ENCODE measurements at regions not wholly inside any gene's neighbourhood (a gene's known extent, or its start where the extent isn't known, plus 50 kb on each side); places are given as distances from the start of the nearest gene placed in this dataset.

GRCh38 chr5:174159327-174160114, 114.0 kb downstream of the NSG2 start:
- Histone ChIP-seq H3K27ac (no peak overlapping the region), H3K4me1 (no peaks in the 10 kb centered on the region), H3K4me3 (no peak overlapping the region), H3F3A (ENCODE audit: low read depth) (no peaks in the 10 kb centered on the region), H3K4me2 (no peak overlapping the region), H2AFZ (replicated peaks) (no peak overlapping the region), H4K20me1 (ENCODE audit: low read depth) (no peaks in the 10 kb centered on the region), H3K27me3 (no peaks in the 10 kb centered on the region), H3K9ac (no peak overlapping the region), H3K79me2 (ENCODE audit: low read depth) (no peaks in the 10 kb centered on the region), H3K9me3 (ENCODE audit: low read depth) (no peaks in the 10 kb centered on the region), H3K36me3 (no peaks in the 10 kb centered on the region)
- Mint-ChIP-seq H3K4me3 (no peak overlapping the region), H3K27ac (no peak overlapping the region), H3K36me3 (peaks cover 1% of the 10 kb centered on the region), H3K4me1 (no peaks in the 10 kb centered on the region), H3K9me3 (peaks cover 3% of the 10 kb centered on the region), H3K27me3 (ENCODE audit: insufficient read depth, low read depth) (peaks cover 5% of the 10 kb centered on the region)
- TF ChIP-seq CTCF (IDR thresholded peaks at IDR 0.05) (no peak), EZH2 (IDR thresholded peaks at IDR 0.05) (no peak)
- DNase-seq (ENCODE audit: low spot score), result no peak

GRCh38 chr5:174165406-174165805, 119.9 kb downstream of the NSG2 start:
- H3K27ac Mint-ChIP-seq, result no peak overlapping the region
- no peak overlapping the region for H3K4me3 Mint-ChIP-seq
- H3K27me3 Mint-ChIP-seq (ENCODE audit: insufficient read depth, low read depth), result peaks cover 10% of the 10 kb centered on the region

GRCh38 chr5:174166231-174167079, 120.9 kb downstream of the NSG2 start:
- peaks cover 20% of the 10 kb centered on the region for H3K4me1 ChIP-seq
- no peak for TF ChIP-seq EZH2 (IDR thresholded peaks at IDR 0.05)
- no peak for TF ChIP-seq CTCF (IDR thresholded peaks at IDR 0.05)
- no peak for TF ChIP-seq EZH2phosphoT487 (IDR thresholded peaks at IDR 0.05)
- no peaks in the 10 kb centered on the region for H3K9me3 ChIP-seq (ENCODE audit: low read depth)
- no peaks in the 10 kb centered on the region for H3K79me2 ChIP-seq (ENCODE audit: low read depth)
- Mint-ChIP-seq H3K36me3 (no peaks in the 10 kb centered on the region), H3K27me3 (ENCODE audit: insufficient read depth, low read depth) (peaks cover 7% of the 10 kb centered on the region), H3K9me3 (peaks cover 7% of the 10 kb centered on the region), H3K4me1 (peaks cover 24% of the 10 kb centered on the region), H3K27ac (peak overlapping the region; percentile 43), H3K4me3 (no peak overlapping the region)
- peak overlapping the region; percentile 38 for H3K4me2 ChIP-seq
- no peak overlapping the region for H3K9ac ChIP-seq
- H4K20me1 ChIP-seq (ENCODE audit: low read depth), result no peaks in the 10 kb centered on the region
- peaks cover 25% of the 10 kb centered on the region for H3F3A ChIP-seq (ENCODE audit: low read depth)
- H3K27me3 ChIP-seq, result no peaks in the 10 kb centered on the region
- H3K36me3 ChIP-seq, result no peaks in the 10 kb centered on the region
- peak overlapping the region; percentile 43 for H2AFZ ChIP-seq (replicated peaks)
- no peak overlapping the region for H3K4me3 ChIP-seq
- peak overlapping the region; percentile 71 for H3K27ac ChIP-seq
- DNase-seq (ENCODE audit: low spot score), result peak; percentile 50

More at GRCh38 chr5:174165406-174165805, 119.9 kb downstream of the NSG2 start:
- Histone ChIP-seq H2AFZ (replicated peaks) (no peak overlapping the region), H3F3A (ENCODE audit: low read depth) (peaks cover 20% of the 10 kb centered on the region), H3K27ac (no peak overlapping the region), H3K9me3 (ENCODE audit: low read depth) (no peaks in the 10 kb centered on the region), H3K9ac (no peak overlapping the region), H3K36me3 (no peaks in the 10 kb centered on the region), H3K4me1 (peaks cover 17% of the 10 kb centered on the region), H3K4me3 (no peak overlapping the region), H4K20me1 (ENCODE audit: low read depth) (no peaks in the 10 kb centered on the region), H3K27me3 (no peaks in the 10 kb centered on the region), H3K4me2 (no peak overlapping the region), H3K79me2 (ENCODE audit: low read depth) (no peaks in the 10 kb centered on the region)
- Mint-ChIP-seq H3K9me3 (peaks cover 7% of the 10 kb centered on the region), H3K36me3 (no peaks in the 10 kb centered on the region), H3K4me1 (peaks cover 16% of the 10 kb centered on the region)
- DNase-seq (ENCODE audit: low spot score), result no peak
- TF ChIP-seq EZH2phosphoT487 (IDR thresholded peaks at IDR 0.05), result no peak
- no peak for TF ChIP-seq EZH2 (IDR thresholded peaks at IDR 0.05)
- no peak for TF ChIP-seq CTCF (IDR thresholded peaks at IDR 0.05)

All from neural progenitor cell (in vitro differentiated cells).